ENCODE measurements at regions not wholly inside any gene's neighbourhood (a gene's known extent, or its start where the extent isn't known, plus 50 kb on each side); places are given as distances from the start of the nearest gene placed in this dataset.
"Not testable (repeated sequence)": the region's sequence is repeated elsewhere in the genome, so short reads cannot be mapped to it uniquely, and the experiment has no call there.

DNA sequence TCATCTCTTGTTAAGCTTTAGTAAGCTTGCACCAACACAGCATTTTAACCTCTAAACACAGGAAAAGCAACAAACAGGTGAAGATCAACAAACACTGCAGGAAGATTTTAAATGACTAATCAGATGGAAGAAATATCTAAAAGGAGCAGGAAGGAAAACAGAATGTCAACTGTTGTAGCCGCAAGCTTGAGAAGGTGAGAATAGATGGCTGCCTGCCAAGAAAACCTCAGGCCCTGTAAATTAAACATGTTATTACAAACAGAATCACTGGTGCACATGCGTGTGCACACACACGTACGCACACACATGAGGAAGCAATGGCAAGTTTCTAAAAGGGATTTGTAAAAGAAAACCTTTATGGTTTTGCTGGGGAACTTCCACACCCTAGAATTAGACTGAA lies 257.8 kb upstream of the GALNT5 start:
- DNase-seq, result no peak
- in situ Hi-C loops (cut with MboI; ENCODE audit: low pct_unique_long_range_greater_than_20kb, low sequenced_read_pairs), result no loop called here

DNA sequence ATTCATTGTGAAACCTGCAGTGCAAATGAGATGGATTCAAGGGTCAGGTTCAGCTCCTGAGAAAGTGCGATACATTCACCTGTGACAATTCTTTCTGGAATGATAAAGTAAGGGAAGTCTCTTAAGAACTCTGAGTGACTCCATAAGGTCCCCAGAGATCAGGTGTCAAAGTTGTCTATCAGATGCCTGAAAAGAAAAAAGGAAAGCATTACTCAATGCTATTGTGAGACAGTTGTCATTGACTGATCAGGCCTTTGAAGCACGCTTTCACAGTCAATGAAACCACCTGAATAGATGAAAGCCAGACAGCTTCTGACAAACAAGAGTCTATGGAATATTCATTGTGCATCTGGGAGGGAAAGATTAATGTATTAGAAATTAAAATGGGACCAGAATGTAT lies 252.7 kb upstream of the GALNT5 start:
- in situ Hi-C loops (cut with MboI; ENCODE audit: low pct_unique_long_range_greater_than_20kb, low sequenced_read_pairs), result no loop called here
- no peak for DNase-seq

DNA sequence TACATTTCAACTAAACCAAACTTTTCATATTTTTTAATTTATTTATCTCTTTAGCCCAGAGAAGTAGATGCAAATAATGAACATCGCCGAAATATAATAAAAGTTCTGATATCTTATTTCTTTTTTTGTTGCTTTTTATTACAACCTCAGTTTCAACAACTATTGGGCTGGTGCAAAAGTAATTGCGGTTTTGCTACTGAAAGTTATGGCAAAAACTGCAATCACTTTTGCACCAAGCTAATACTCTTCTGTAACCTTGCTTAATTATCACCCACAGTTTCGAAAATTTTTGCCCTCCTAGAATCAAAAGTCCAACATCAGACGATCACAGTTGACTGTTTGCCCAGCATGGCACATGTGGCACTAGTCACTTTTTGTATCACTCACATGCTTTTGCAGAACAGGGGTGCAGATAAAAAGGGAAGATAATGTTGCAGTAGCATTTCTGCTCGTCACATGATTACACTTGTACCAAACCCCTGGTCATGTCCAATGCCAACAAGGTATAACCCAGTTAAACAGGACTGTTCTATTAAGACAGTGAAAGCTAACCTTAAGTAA lies 242.4 kb upstream of the GALNT5 start:
- DNase-seq, result no peak
- in situ Hi-C loops (cut with MboI; ENCODE audit: low pct_unique_long_range_greater_than_20kb, low sequenced_read_pairs), result no loop called here

DNA sequence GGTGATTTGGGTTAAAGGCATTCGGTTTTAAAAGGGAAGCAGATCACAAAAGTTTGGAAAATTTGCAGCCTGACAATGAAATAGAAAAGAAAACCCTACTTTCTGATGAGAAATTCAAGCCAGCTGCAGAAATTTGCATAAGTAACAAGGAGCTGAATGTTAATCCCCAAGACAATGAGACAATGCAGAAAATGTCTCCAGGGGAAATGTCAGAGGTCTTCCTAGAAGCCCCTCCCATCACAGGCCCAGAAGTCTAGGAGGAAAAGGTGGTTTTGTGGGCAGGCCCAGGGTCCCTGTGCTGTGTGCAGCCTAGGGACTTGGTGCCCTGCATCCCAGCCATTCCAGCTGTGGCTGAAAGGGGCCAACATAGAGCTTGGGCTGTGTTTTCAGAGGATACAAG lies 234.2 kb upstream of the GALNT5 start:
- DNase-seq; in situ Hi-C loops (cut with MboI; ENCODE audit: low pct_unique_long_range_greater_than_20kb, low sequenced_read_pairs): not testable (repeated sequence)

DNA sequence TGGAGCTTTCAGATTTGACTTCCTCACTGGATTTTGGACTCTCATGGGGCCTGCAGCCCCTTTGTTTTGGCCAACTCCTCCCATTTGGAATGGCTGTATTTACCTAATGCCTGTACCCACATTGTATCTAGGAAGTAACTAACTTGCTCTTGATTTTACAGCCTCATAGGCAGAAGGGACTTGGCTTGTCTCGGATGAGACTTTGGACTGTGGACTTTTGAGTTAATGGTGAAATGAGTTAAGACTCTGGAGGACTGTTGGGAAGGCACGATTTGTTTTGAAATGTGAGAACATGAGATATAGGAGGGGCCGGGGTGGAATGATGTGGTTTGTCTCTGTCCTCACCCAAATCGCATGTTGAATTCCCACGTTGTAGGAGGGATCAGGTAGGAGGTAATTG lies 233.4 kb upstream of the GALNT5 start:
- no peak for DNase-seq
- in situ Hi-C loops (cut with MboI; ENCODE audit: low pct_unique_long_range_greater_than_20kb, low sequenced_read_pairs), result no loop called here

DNA sequence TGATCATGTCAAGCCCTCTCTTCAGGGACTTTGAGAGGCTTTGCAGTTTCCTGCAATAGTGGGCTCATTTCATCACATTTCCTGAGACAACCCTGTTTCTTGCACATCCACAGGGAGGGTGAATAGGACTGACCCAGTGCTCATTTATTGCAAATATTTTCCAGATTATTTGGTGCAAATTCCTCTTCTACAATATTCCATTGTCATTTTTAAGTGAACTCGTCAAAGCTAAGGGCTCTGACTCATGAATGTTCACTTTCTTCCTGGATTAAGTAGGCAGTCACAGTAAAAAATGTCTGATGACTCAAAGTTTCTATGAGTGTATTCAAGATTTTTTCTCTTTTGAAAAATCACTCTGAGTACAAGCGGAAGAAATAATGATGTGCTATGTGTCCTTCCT lies 225.5 kb upstream of the GALNT5 start:
- in situ Hi-C loops (cut with MboI; ENCODE audit: low pct_unique_long_range_greater_than_20kb, low sequenced_read_pairs), result no loop called here
- no peak for DNase-seq

DNA sequence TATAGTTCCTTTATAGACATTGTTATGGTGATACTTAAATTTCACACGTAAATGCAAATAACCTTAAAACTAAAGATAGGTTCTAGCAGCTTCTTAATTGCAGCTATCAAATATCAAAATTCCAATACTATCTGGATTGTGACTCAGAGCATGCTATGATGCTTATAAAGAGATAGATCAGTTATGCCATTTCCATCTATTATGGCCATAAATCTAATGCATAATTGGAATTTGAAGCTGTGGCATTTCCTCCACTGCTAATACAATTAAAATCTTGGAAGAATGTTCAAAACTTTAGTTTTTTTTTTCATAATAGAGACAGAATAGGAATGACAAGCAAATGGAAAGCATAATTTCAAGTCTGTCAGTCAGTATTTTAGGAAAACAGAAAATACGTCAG lies 220.8 kb upstream of the GALNT5 start:
- in situ Hi-C loops (cut with MboI; ENCODE audit: low pct_unique_long_range_greater_than_20kb, low sequenced_read_pairs), result no loop called here

DNA sequence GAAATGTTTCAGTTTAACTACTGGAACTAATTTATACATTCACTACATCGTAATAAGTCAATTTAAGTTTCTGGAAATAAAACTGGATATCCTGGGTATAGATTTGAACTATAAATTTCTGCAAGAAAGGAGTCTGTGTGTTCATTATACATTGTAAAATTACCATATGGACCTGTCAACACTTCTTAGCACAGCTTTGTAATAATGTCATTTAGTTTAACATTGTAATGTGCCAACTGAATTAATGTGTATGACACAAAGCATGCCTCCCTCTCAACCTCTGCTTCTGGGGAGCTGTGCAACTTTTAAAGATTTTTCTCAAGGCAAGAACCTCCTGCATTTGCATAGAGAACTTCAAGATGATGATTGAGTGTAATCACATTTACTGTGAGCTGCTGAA lies 213.7 kb upstream of the GALNT5 start:
- in situ Hi-C loops (cut with MboI; ENCODE audit: low pct_unique_long_range_greater_than_20kb, low sequenced_read_pairs), result no loop called here
- no peak for DNase-seq

More for the DNA sequence above, 220.8 kb upstream of the GALNT5 start:
- no peak for DNase-seq

DNA sequence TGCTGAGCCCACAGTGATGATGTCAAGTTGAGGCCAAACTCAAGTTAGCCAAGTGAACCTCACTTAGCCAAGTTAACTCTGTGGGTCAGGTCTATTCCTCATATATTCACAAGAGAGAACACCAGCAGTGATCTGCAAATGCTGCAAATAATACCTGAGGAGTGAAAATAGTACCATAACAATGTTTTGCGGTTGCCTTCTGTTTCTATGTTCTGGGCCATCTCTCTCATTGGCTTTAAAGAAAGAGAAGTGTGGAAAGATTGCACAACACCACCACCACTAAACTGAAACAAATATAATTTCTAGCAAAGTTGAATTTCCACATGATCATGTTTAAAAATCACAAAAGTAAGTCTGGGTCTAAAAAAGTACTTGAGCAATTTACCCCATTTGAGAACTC lies 211.1 kb upstream of the GALNT5 start:
- in situ Hi-C loops (cut with MboI; ENCODE audit: low pct_unique_long_range_greater_than_20kb, low sequenced_read_pairs), result no loop called here
- no peak for DNase-seq

DNA sequence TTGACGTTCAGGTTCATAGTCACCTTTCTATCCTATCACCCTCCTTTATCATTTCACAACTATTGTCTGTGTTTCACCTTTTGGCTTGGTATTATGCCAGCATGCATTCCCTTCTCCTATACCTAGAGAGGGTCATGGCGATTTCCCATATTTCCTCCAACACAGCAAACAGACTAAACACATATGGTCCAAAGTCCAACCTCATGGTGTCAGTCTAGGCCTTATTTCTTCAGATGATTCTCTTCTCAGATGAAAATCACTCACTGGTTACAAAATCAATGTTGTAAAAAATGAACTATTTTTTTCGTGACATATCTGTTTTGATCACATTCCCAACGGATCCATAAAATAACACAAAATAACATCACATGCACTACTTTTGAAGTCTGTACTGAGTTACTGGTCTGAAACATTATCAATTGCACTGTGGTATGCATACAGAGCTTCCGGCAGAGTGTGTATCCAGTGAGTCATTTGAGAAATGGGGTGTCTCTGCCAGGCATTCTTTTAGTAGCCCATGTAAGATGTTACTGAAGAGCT lies 204.8 kb upstream of the GALNT5 start:
- no peak for DNase-seq
- in situ Hi-C loops (cut with MboI; ENCODE audit: low pct_unique_long_range_greater_than_20kb, low sequenced_read_pairs), result no loop called here

DNA sequence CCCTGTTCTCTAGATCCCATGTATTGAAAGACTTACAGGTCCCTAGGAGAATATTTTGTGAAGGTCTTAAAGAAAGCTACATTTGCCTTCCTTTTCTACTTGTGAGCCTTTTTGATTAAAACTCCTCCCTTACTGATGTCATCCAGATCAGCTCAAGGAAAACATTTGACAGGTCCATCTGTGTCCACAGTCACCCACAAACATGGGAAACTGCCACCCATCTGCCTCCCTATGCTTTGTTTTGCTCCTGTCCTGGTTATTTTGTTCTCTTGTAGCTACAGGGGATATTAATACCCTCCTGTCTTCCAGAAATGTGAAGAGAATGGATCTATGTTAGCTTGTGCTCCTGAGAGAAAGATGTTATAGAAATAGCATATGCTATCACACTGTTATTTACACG lies 203.6 kb upstream of the GALNT5 start:
- DNase-seq, result no peak
- in situ Hi-C loops (cut with MboI; ENCODE audit: low pct_unique_long_range_greater_than_20kb, low sequenced_read_pairs), result no loop called here

DNA sequence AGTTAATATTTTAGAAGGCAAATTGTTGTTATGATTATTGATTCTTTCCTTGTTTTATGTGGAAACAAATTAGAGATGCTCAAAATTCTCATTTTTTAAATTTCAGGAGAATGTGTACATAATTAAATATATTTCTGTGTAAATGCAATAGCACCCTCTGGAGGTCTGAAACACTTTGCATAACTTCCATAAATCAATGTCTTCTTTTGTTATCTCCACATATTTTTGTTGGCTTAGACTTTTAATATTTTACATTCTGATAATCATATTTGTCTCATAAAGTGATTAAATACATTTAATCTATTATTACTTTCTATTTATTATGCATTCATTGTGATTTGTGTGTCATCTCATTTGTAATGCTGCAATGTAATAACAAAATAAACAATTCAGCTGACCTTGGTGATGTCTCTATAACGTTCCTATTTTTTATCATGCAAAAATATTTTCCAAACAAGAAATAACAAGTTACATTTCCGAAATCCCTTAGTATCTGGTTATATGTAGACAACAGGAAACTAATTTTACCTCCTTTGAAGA lies 201.8 kb upstream of the GALNT5 start:
- in situ Hi-C loops (cut with MboI; ENCODE audit: low pct_unique_long_range_greater_than_20kb, low sequenced_read_pairs), result no loop called here
- peak; percentile 5 for DNase-seq

DNA sequence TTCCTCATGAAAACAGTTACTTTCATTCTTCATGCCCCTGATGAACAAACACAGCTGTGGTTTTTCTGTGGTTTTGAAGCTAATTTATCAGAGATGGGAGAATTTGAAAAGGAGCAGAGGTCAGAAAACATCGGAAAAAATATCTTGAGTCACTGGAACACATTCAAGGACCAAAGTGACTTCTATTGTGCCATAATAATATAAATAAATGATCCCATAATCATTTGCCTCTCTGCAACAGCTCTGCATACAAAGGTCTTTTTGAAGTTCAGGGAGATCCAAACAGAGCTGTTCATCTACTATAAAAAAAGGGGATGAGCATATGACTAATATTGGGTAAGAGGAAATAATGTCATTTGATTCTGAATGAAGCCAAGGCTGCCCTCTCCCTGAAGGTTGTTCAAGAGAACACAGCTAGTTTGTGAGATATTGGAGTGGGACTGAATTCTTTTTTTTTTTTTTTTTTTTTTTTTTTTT lies 201.3 kb upstream of the GALNT5 start:
- in situ Hi-C loops (cut with MboI; ENCODE audit: low pct_unique_long_range_greater_than_20kb, low sequenced_read_pairs), result no loop called here
- DNase-seq, result no peak

DNA sequence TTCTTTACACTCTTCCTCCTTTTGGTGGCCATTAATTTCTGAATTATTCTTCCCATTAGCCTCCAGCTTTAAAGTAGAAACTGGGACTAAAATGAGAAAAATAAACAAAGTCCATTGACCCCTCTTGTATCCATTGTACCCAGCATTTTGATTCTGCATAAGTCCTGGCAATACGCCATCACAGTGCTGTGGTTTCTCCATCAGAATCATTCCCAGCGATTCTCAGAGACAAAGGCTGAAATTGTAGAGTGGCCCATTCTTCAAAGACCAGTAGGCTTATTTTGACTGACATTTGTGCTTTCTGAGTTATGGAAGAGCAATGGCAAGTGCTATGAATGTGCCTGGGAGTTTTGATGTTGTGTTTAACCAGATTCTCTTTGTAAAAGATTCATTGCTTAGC lies 199.3 kb upstream of the GALNT5 start:
- in situ Hi-C loops (cut with MboI; ENCODE audit: low pct_unique_long_range_greater_than_20kb, low sequenced_read_pairs), result no loop called here
- no peak for DNase-seq

DNA sequence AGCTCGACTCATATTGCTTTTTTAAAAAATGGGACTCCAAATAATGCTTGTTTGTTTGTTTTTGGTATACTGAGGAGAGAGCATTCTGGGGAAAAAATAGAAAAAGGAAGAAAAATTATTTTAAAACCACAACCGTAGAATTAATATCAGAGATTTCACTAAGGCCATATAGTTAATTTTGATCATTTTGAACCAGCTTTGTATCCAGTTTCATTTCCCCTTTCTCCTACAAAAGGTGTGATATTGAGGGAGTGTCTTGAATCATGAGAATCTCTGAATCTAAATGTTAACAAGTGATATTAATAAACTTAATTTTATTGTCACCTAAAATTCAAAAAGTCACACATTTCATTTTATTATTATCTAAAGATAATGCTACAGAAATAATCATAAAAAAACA lies 198.5 kb upstream of the GALNT5 start:
- no peak for DNase-seq
- in situ Hi-C loops (cut with MboI; ENCODE audit: low pct_unique_long_range_greater_than_20kb, low sequenced_read_pairs), result no loop called here

DNA sequence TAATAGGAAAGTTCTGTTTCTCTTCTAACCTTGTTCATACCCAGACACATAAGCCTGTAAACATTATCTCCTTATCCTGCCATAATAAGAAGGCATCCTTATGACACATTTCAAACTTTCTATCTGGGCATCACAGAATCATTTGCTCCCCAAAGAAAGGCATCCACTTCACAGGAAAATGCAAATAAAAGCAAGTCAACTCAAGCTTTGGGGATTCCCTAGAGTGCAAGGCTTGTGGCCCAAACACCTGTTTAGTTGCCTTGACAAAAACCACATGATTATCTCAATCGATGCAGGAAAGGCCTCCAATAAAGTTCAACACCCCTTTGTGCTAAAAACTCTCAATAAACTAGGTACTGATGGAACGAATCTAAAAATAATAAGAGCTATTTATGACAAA lies 195.7 kb upstream of the GALNT5 start:
- DNase-seq, result no peak
- in situ Hi-C loops (cut with MboI; ENCODE audit: low pct_unique_long_range_greater_than_20kb, low sequenced_read_pairs), result no loop called here

DNA sequence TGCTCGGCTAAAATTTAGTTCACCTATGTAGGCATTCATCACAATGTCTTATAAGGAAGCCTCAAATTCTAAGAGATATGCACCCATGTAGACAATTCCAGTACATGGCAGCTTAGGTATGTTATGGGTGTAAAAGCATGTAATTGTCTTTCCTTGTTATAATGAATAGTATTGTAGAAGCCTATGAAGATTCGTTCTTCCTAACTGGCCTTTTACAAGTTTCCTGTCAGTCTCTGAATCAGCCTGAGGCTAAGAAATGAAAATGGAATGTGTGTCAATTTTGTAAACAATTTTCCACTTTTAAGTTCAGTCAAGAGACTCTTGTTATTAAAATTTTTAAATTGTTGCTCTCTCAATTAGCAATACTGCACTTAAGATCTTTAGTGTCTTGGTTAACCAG lies 189.9 kb upstream of the GALNT5 start:
- no peak for DNase-seq
- in situ Hi-C loops (cut with MboI; ENCODE audit: low pct_unique_long_range_greater_than_20kb, low sequenced_read_pairs), result no loop called here

DNA sequence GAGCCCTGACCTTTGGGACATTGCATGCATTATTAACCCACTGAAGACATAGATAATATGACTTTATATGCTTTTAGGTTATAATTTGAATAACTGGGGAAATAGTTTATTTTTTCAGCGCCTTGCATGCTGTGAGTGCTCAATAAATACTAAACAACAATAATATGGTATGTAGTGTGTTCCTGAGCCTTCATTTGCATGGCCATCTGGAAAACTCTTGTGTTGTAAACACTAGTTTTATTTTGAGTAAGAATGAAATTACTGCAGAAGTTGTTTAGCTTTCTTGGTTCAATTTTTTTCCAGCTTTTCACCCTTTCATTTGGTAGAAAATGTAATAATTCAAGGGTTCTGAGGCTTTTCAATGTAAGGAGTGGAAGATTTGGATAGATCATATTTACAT lies 189.3 kb upstream of the GALNT5 start:
- in situ Hi-C loops (cut with MboI; ENCODE audit: low pct_unique_long_range_greater_than_20kb, low sequenced_read_pairs), result no loop called here
- DNase-seq, result no peak

DNA sequence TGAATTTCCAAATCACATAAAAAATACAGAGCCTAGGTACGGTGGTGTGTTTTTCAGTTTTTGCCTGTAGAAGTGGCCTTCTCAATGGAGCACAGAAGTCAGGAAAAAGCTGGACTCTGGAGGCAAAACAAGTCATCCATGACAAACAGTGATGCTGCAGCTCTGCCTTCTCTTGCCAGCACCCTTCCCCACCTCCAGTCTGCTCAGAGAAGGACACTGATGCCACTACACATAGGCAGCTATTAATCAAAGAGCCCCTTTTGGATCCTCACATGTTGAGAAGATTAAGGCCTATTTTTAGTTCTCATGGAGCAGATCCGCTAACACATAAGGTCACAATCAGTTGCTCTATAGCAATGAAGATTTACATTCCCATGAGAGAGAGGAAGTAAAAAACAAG lies 181.6 kb upstream of the GALNT5 start:
- in situ Hi-C loops (cut with MboI; ENCODE audit: low pct_unique_long_range_greater_than_20kb, low sequenced_read_pairs), result no loop called here
- DNase-seq, result no peak

DNA sequence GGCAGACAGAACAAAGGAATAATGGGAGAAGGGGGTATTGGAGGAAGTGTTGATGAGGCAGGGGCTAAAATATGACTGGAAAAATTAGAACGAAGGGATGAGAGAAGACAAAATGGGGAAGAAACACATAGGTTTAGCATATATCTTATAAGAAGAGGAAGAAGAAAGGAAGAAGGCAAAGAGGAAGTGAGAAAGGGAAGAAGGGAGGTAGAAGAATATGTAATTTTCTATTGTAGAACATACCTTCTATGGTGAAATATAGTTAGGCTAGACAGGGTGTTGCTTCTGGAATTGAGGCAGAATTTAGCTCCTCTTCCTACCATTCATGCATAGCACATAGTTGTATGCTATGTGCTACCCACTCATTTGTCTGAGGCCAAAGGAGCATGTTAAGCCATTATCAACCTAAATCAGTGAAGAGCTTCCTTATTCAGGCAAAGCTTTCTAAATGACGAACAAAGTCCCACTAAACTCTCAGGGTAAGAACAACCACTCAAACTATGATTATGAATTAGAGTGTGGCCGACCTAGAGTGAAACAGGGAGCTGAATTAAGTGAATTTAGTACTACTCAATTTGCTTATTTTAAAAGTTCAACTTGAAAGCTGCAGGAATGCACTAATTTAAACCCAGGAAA lies 180.9 kb upstream of the GALNT5 start:
- in situ Hi-C loops (cut with MboI; ENCODE audit: low pct_unique_long_range_greater_than_20kb, low sequenced_read_pairs), result no loop called here
- no peak for DNase-seq
